ENCODE measurements at regions not wholly inside any gene's neighbourhood (a gene's known extent, or its start where the extent isn't known, plus 50 kb on each side); places are given as distances from the start of the nearest gene placed in this dataset.
A peak's percentile ranks its signal among the peaks of the same experiment; 100 is the strongest.

GRCh38 chr16:59204589-59204988 lies 470.5 kb upstream of the GOT2 start:
- 0 out of 3 replicates have a peak overlapping the region, but pooled peaks have one; percentile 44 for H3K4me2 ChIP-seq
- TF ChIP-seq ZC3H11A (IDR thresholded peaks at IDR 0.05) (no peak), CTCF (IDR thresholded peaks at IDR 0.05) (no peak), TFCP2L1 (CRISPR knock-in tag; IDR thresholded peaks at IDR 0.05) (no peak), KDM1A (IDR thresholded peaks at IDR 0.05; ENCODE audit: low read depth) (no peak), HDAC2 (IDR thresholded peaks at IDR 0.05) (no peak), BCL3 (IDR thresholded peaks at IDR 0.05) (no peak), GATA3 (IDR thresholded peaks at IDR 0.05; ENCODE audit: borderline replicate concordance) (no peak), POLR2AphosphoS2 (conservative IDR thresholded peaks at IDR 0.05; ENCODE audit: low read length) (no peak), CEBPB (IDR thresholded peaks at IDR 0.05) (no peak), ELK1 (IDR thresholded peaks at IDR 0.05; ENCODE audit: low read depth, low read length) (no peak), RFX5 (IDR thresholded peaks at IDR 0.05) (no peak), ZNF302 (CRISPR knock-in tag; IDR thresholded peaks at IDR 0.05) (no peak), HMGXB4 (CRISPR knock-in tag; IDR thresholded peaks at IDR 0.05; ENCODE audit: borderline replicate concordance) (no peak), SREBF2 (IDR thresholded peaks at IDR 0.05) (no peak)
- CTCF ChIA-PET, result no interaction called here
- ATAC-seq, result no peak
- no peak for DNase-seq (ENCODE audit: low read depth in 1 of 2, low spot score in 1 of 2)
- H3K9me3 ChIP-seq, result peaks cover 4% of the 10 kb centered on the region; the same call in 1 of the 3 replicates
- 71% methylated on average over 5 of the region's 5 CpGs for WGBS (ENCODE audit: missing lambda C conversion rate)
- POLR2A ChIA-PET, result no interaction called here
- FAIRE-seq, result no peak
- peaks cover 14% of the 10 kb centered on the region for H3K4me1 ChIP-seq
- H3K27ac ChIP-seq, result peak overlapping the region; percentile 39 to 75
- H3K4me3 ChIP-seq, result no peak overlapping the region

- H3K4me3 ChIP-seq, result no peak overlapping the region
- ChIA-PET POLR2A (no interaction called here), CTCF (no interaction called here)
- TF ChIP-seq FOSB (CRISPR knock-in tag; IDR thresholded peaks at IDR 0.05) (no peak), ATOH8 (CRISPR knock-in tag; IDR thresholded peaks at IDR 0.05; ENCODE audit: low read depth) (no peak), JUN (IDR thresholded peaks at IDR 0.05) (no peak), NPAS2 (CRISPR knock-in tag; IDR thresholded peaks at IDR 0.05; ENCODE audit: borderline replicate concordance) (no peak), CTCF (IDR thresholded peaks at IDR 0.05) (no peak), E2F6 (IDR thresholded peaks at IDR 0.05; ENCODE audit: borderline replicate concordance, low read depth) (no peak), CHD2 (IDR thresholded peaks at IDR 0.05; ENCODE audit: low read length, partially characterized antibody) (no peak), HES2 (IDR thresholded peaks at IDR 0.05) (no peak), ZNF302 (CRISPR knock-in tag; IDR thresholded peaks at IDR 0.05) (no peak), RCOR1 (IDR thresholded peaks at IDR 0.05; ENCODE audit: low read depth, low read length) (no peak), RNF2 (IDR thresholded peaks at IDR 0.05; ENCODE audit: borderline replicate concordance, low read depth) (no peak), CBX2 (IDR thresholded peaks at IDR 0.05; ENCODE audit: borderline replicate concordance, low read depth) (no peak)
- FAIRE-seq (no peak), DNase-seq (ENCODE audit: low read depth in 1 of 2, low spot score in 1 of 2) (no peak), ATAC-seq (no peak)
- WGBS (ENCODE audit: missing lambda C conversion rate), result 80% methylated on average over 5 of the region's 5 CpGs
- no peak overlapping the region for H3K4me2 ChIP-seq
- H3K4me1 ChIP-seq, result peaks cover 14% of the 10 kb centered on the region
- H3K27ac ChIP-seq, result no peak overlapping the region
- no peaks in the 10 kb centered on the region for H3K9me3 ChIP-seq
Measured at GRCh38 chr16:59202233-59202862, 468.2 kb upstream of the GOT2 start.
